Putamen (tissue), 1 donor: ENCODE measurements at regions not wholly inside any gene's neighbourhood (a gene's known extent, or its start where the extent isn't known, plus 50 kb on each side); places are given as distances from the start of the nearest gene placed in this dataset.

ENCODE experiments used
- DNase-seq: peaks from one replicate; pipeline ENCODE4 v3.0.0-alpha.2; 2016; ENCODE audit warnings: low spot score

- DNase-seq: no peak
Measured at GRCh38 chr11:121688055-121688491, 235.3 kb upstream of the SORL1-AS1 start.

- DNase-seq: no peak
Measured at GRCh38 chr11:121683791-121684190, 231.0 kb upstream of the SORL1-AS1 start.
